Anterior cingulate cortex (tissue), 58 donors: ENCODE measurements at regions not wholly inside any gene's neighbourhood (a gene's known extent, or its start where the extent isn't known, plus 50 kb on each side); places are given as distances from the start of the nearest gene placed in this dataset.
A peak's percentile ranks its signal among the peaks of the same experiment; 100 is the strongest.
"Not testable (repeated sequence)": the region's sequence is repeated elsewhere in the genome, so short reads cannot be mapped to it uniquely, and the experiment has no call there.

ENCODE experiments used
- DNase-seq, 58 donors: peaks; one replicate each; lab custom pipeline; 2025; lab: John Stamatoyannopoulos, UW

DNA sequence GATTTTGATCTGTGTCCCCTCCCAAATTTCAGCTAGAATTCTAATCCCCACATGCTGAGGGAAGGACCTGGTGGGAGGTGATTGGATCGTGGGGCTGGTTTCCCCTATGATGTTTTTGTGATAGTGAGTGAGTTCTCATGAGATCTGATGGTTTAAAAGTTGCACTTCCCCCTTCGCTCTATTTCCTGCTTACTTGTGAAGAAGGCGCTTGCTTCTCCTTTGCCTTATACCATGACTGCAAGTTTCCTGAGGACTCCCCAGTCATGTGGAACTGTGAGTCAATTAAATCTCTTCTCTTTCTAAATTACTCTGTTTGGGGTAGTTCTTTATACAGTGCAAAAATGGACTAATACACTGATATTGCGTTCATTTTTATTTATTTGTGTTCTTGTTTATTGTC is 636.8 kb upstream of the LINC00305 start:
- DNase-seq = no peak

DNA sequence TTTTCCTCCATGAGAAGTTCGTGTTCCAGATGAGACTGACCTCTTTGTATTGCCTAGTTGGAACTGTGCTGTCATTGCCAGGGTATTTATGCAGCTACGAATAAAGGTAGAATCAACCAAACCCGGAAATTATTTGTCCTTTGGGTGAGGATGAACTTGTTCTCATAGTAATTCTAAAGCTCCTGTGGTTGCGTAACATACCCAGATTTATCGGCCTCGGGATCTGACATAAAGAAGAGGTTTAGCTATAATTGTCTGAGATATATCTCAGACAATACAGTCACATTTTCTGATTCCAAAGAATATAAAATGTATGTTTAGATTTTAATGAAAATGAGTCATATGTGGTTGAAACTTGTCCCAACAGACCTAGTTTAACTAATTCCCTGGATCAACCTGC is 628.7 kb upstream of the LINC00305 start:
- no peak for DNase-seq

DNA sequence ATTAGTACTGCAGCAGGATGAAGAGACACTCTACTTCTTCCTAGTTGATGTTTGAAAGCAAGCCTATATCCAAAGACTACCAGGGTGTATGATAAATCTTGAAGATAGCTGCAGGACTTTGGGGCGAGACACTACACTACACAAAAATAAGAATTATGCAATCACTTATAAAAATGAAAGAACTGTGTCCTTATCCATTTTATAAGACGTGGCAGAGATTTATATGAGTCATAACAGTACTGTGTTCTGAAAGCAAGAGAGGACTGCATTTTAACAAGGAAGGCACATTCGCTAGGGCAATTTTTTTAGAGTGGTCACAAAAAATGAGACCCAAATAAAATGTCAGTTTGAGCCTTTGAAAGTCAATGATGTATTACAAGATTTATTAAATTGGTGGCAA is 617.0 kb upstream of the LINC00305 start:
- DNase-seq = no peak

DNA sequence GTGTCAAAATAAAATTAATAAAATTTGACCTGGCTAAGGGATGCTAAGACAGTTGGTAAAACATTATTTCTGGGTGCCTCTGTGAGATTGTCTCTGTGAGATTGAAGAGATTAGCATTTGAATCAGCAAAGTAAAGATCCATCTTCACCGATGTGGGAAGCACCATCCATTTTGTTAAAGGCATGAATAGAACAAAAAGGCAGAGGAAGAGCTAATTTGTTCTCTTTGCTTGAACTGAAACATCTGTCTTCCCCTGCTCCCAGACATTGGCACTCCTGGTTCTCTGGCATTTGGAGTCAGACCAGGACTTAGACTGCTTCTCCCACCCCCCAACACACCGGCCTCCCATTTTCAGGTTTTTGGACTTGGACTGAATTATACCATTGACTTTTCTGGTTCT is 603.8 kb upstream of the LINC00305 start:
- DNase-seq = no peak

DNA sequence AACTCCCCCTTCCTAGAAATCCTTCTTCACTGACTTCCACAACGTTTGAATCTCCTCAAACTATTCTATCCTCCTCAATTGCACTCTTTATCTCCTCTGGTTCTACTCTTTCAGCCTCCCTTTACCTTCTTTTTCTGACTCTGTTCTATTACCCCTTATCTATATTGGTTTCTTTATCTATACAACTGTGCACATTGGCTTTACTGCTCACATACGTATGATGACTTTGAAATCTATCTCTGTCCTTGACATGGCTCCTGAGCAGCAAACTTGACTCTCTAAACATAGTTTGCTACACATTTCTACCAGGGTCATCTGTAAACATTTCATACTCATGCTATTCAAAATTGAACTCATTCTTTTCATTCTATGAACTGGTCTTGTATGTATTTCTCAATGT is 601.0 kb upstream of the LINC00305 start:
- DNase-seq = no peak

- DNase-seq = no peak
These were observed 598.9 kb upstream of the LINC00305 start for GRCh38 chr18:64747803-64748202.

DNA sequence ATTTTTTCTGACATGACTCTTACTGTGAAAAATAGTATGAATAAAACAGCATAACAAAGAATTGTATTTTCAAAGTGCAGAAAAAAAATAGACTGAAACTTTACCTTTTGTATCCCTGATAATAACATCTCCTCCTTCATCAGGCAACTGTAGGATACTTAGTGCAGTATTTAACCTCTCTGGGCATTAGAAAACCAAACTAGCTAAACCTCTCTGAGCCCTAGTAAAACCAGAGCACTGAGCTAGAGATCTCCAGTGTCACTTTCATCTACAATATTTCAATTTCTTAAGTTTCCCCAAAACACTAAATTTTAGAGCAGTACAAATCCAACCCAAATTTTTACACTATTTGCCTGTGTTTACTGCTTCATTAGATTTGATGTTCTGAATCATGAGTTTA is 594.0 kb upstream of the LINC00305 start:
- DNase-seq = no peak

- no peak for DNase-seq
These were observed 585.2 kb upstream of the LINC00305 start for GRCh38 chr18:64734063-64734462.

- DNase-seq = not testable (repeated sequence)
These were observed 576.8 kb upstream of the LINC00305 start for GRCh38 chr18:64725657-64726056.

- DNase-seq = peak in 1 of 58 donors; percentile 0
These were observed 572.0 kb upstream of the LINC00305 start for GRCh38 chr18:64720781-64721464.

DNA sequence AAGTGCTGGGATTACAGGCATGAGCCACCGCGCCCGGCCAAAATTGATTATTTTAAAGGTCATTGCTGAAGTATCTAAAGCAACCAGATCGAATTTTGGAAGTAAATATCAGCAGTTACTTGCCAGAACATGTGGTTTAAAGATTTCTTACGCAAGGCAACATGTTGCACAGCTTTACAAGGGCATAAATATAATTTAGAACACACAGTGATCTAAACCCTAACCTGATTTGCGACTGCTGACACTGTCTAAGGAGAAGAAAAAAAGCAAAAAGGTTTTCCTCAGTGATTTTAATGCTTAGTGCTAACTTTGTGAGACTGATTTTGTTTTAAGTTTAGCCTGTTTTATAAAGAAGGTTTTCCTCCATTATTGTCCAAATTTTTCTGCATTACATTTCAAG is 569.9 kb upstream of the LINC00305 start:
- DNase-seq = no peak

DNA sequence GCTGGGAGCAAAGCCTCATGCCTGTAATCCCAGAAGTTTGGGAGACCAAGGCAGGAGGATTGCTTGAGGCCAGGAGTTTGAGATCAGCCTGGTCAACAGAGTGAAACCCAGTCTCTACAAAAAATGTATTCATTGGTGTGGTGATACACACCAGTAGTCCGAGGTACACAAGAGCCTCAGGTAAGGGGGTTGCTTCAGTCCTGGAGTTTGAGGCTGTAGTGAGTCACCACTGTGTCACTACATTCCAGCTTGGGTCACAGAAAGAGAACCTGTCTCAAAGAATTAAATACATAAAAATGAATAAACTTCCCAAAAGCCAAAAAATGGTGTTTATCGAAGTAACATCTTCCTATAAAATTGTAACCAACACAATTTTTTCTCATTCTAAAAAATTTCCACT is 568.1 kb upstream of the LINC00305 start:
- DNase-seq = no peak

DNA sequence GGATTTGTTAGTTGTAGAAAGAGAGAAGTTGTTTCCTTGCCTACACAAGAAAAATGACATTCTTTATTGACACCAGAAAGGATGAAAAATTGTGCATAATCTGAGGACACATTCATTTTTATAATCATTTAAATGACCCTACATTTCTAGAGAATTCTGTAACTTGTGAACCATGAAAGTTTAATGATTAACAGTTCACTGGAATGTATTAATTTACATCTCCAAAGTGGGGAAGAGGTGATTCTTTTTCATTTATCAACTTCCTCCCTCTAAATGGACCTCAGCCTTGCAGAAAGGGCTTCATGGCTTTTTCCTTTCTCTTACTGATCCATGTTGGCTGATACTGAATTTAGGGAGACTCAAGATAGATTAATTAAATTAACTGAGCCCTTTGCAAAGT is 565.2 kb upstream of the LINC00305 start:
- no peak for DNase-seq

DNA sequence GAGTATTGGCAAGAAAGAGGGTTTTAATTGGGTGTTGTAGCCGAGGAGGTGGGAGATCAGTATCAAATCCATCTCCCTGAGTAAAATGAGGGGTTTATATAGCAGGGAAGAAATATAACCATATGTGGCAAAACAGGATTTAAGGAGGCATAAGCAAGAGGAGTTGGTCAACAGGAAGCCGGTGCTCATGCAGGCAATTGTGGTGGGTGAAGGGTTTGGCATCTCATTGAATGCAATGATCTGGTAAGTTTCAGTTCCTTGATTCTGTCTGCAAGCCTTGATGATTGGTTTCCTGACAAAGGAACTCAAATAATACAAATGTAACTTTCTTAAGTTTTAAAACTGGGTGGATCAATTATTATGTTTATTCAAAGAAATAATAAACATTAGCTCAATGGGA is 564.4 kb upstream of the LINC00305 start:
- DNase-seq = no peak

DNA sequence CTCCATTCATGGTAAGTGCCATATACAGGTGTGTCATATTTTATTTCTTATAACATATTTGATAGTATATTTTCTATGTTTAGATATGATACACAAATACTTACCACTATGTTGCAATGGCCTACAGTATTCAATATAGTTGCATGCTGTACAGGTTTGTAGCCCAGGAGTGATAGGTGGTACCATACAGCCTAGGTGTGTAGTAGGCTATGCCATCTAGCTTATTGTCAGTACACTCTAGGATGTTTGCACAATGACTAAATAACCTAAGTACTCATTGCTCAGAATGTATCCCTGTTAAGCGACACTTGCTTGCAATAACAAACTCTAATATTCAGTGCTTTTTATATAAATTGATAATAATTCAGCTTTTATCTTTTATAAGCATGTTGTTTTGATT is 563.1 kb upstream of the LINC00305 start:
- DNase-seq = no peak

DNA sequence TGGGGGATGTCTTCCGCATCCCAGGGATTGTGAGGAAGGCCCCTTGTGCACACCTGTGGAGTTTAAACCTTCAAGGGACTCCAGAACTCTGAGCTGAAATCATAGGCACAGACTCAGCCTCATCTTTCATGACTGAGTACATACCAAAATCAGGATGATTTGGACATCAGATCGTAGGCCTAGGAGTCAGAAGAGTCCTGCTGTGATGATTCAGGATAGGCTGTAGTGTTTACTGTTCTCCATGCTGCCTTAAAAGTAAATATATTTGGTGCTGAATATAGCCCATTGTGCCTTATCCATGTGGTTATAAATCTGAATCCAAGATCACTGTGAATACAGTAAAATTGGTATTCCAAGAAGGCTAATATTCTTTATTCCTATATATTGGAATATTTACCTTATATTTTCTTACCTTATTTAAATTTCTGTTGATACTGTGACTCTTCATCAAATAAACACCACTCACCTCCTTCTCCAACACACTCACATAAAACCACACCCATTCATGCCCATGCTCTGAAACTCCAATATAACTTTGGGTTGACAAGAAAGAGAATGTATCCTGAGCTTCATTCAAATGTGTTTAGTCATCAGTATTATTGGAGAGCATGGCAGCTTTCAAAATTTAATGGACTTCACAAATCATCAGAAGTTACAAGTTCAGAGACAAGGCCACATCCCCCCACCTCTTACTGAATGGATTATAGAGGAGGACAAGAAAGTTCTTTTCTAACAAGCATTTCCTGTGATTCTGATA is 561.4 kb upstream of the LINC00305 start:
- no peak for DNase-seq

DNA sequence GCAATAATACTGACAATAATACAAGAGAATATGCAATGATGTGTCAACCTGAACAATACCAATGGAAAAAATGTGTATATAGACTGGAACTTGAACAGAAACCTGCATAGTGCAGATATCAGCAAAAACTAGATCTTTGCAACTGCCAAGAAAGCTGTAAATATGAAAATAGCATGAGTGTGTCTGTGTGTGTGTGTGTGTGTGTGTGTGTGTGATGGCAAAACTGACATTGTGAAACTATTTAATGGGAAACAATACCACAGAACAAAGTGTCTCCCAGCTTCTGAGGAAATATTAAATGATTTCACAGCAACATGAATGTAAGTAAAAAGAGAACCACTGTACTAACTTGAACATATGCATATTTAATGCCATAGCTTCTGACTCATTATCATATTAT is 558.2 kb upstream of the LINC00305 start:
- no peak for DNase-seq

GRCh38 chr18:64699081-64699480 is 550.2 kb upstream of the LINC00305 start:
- DNase-seq = no peak

- no peak for DNase-seq
These were observed 547.1 kb upstream of the LINC00305 start for GRCh38 chr18:64695851-64696553.

DNA sequence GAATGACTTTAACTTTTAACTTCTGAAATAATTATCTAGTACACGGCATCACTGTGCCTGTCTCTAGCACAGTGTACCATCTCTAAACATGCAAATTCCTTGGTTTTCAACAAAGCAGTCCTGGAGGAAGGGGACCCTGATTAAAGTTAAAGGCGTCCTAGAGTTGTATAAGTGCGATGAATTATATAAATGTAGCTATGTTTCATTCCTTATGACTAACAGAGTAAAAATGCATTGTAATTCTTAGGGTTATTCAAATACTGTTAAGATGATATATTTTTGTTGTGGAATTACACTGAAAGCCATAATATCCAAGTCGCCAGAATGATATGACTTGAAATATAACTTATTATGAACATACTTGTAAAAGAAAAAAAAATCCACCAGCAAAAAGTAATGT is 544.9 kb upstream of the LINC00305 start:
- DNase-seq = no peak

DNA sequence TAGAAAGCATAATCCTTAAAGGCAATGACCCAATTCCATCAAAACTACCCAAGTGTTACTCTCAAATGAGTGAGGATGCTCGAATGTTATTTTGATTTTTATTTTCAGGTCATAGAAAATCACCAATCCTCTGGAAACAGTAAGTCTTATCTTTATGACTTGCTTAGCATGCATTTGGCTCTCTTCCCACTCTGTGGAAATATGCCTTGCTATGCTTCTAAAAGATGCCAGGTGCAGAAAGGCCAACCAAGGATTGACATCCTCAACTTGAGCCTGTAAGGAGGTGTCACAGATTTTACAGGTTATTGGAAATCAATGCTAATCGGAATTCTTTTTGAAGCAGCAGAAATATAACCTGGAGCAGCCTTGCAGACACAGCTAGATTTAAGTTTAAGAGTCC is 543.9 kb upstream of the LINC00305 start:
- no peak for DNase-seq

DNA sequence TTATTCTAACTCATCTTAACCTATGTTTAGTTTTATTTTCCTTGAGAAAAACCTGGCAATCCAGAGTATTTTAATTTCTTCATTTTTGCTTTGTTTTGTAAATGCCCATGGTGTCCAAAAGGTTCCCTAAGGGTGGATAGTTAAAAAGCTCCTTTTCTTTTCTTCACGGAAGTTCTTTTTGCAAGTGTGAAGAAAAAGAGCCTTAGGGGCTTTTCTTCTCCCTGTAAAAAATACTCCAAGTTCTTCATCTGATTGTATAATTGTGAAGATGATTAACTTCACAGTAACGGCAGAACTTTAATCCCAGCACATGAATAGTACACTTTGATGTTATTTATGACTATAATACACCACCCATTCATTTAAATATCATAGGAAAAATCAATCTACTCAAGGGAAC is 530.2 kb upstream of the LINC00305 start:
- DNase-seq = no peak
